IPS-18c (cell line): ENCODE measurements at regions not wholly inside any gene's neighbourhood (a gene's known extent, or its start where the extent isn't known, plus 50 kb on each side); places are given as distances from the start of the nearest gene placed in this dataset.
"Not testable (repeated sequence)": the region's sequence is repeated elsewhere in the genome, so short reads cannot be mapped to it uniquely, and the experiment has no call there.

ENCODE experiments used
- H3K4me3 ChIP-seq: 2 replicates; pipeline ENCODE4 v1.7.0; 2013; ENCODE audit warnings: low read depth, mild to moderate bottlenecking, low read length, moderate library complexity; ENCODE audit not compliant: insufficient read depth
- H3K9me3 ChIP-seq: one replicate; pipeline ENCODE4 v1.6.1; 2013; ENCODE audit warnings: mild to moderate bottlenecking, low read length, moderate library complexity; ENCODE audit not compliant: control insufficient read depth, insufficient read depth

- H3K9me3 ChIP-seq, result no peaks in the 10 kb centered on the region
- H3K4me3 ChIP-seq, result no peak overlapping the region
These were observed 94.5 kb upstream of the LRFN2 start for GRCh38 chr6:40681622-40682021.

GRCh38 chr6:40678941-40679340 lies 91.8 kb upstream of the LRFN2 start:
- H3K4me3 ChIP-seq, result no peak overlapping the region
- H3K9me3 ChIP-seq, result no peaks in the 10 kb centered on the region

GRCh38 chr6:40674170-40674569 lies 87.0 kb upstream of the LRFN2 start:
- H3K4me3 ChIP-seq, result no peak overlapping the region
- peaks cover 4% of the 10 kb centered on the region for H3K9me3 ChIP-seq

- peaks cover 4% of the 10 kb centered on the region for H3K9me3 ChIP-seq
- H3K4me3 ChIP-seq, result no peak overlapping the region
These were observed 84.9 kb upstream of the LRFN2 start for GRCh38 chr6:40672087-40672486.

GRCh38 chr6:40671694-40672050 lies 84.5 kb upstream of the LRFN2 start:
- no peak overlapping the region for H3K4me3 ChIP-seq

GRCh38 chr6:40671001-40671693 lies 84.0 kb upstream of the LRFN2 start:
- H3K4me3 ChIP-seq, result no peak overlapping the region

More at GRCh38 chr6:40671694-40672050, 84.5 kb upstream of the LRFN2 start:
- H3K9me3 ChIP-seq, result peaks cover 4% of the 10 kb centered on the region

GRCh38 chr6:40669343-40669742 lies 82.2 kb upstream of the LRFN2 start:
- Histone ChIP-seq H3K9me3 (peaks cover 7% of the 10 kb centered on the region), H3K4me3 (no peak overlapping the region)

More at GRCh38 chr6:40671001-40671693, 84.0 kb upstream of the LRFN2 start:
- H3K9me3 ChIP-seq, result peaks cover 4% of the 10 kb centered on the region

GRCh38 chr6:40668203-40668602 lies 81.0 kb upstream of the LRFN2 start:
- Histone ChIP-seq H3K9me3 (peaks cover 7% of the 10 kb centered on the region), H3K4me3 (no peak overlapping the region)

GRCh38 chr6:40666530-40666929 lies 79.4 kb upstream of the LRFN2 start:
- H3K9me3 ChIP-seq, result peaks cover 7% of the 10 kb centered on the region
- H3K4me3 ChIP-seq, result no peak overlapping the region

- Histone ChIP-seq H3K4me3 (no peak overlapping the region), H3K9me3 (peaks cover 3% of the 10 kb centered on the region)
These were observed 74.6 kb upstream of the LRFN2 start for GRCh38 chr6:40661726-40662125.

- not testable (repeated sequence) for H3K4me3 ChIP-seq, H3K9me3 ChIP-seq
These were observed 69.6 kb upstream of the LRFN2 start for GRCh38 chr6:40656772-40657171.

GRCh38 chr6:40654828-40655227 lies 67.7 kb upstream of the LRFN2 start:
- H3K4me3 ChIP-seq, result no peak overlapping the region
- H3K9me3 ChIP-seq, result no peaks in the 10 kb centered on the region

GRCh38 chr6:40645043-40645442 lies 57.9 kb upstream of the LRFN2 start:
- H3K9me3 ChIP-seq, result no peaks in the 10 kb centered on the region
- H3K4me3 ChIP-seq, result no peak overlapping the region

GRCh38 chr6:40642837-40643236 lies 55.7 kb upstream of the LRFN2 start:
- no peaks in the 10 kb centered on the region for H3K9me3 ChIP-seq
- H3K4me3 ChIP-seq, result no peak overlapping the region

GRCh38 chr6:40642190-40642589 lies 55.0 kb upstream of the LRFN2 start:
- H3K4me3 ChIP-seq, result no peak overlapping the region
- H3K9me3 ChIP-seq, result no peaks in the 10 kb centered on the region

GRCh38 chr6:40640599-40641227 lies 53.5 kb upstream of the LRFN2 start:
- H3K4me3 ChIP-seq, result no peak overlapping the region
- H3K9me3 ChIP-seq, result no peaks in the 10 kb centered on the region
